DMS153 treated with DMSO at 0.1 percent for 48 hours (cell line): ENCODE measurements at regions not wholly inside any gene's neighbourhood (a gene's known extent, or its start where the extent isn't known, plus 50 kb on each side); places are given as distances from the start of the nearest gene placed in this dataset.
A peak's percentile ranks its signal among the peaks of the same experiment; 100 is the strongest.
"Not testable (repeated sequence)": the region's sequence is repeated elsewhere in the genome, so short reads cannot be mapped to it uniquely, and the experiment has no call there.

ENCODE experiments used
- DNase-seq: peaks from one replicate; lab custom pipeline; 2025; ENCODE audit not compliant: unreplicated experiment; lab: John Stamatoyannopoulos, UW

GRCh38 chr9:38259056-38259455 lies 133.4 kb upstream of the ALDH1B1 start:
- DNase-seq: no peak

- no peak for DNase-seq
Measured at GRCh38 chr9:38257626-38258215, 134.8 kb upstream of the ALDH1B1 start.

- DNase-seq: no peak
Measured at GRCh38 chr9:38256461-38256860, 136.0 kb upstream of the ALDH1B1 start.

GRCh38 chr9:38255599-38255998 lies 136.9 kb upstream of the ALDH1B1 start:
- DNase-seq: no peak

GRCh38 chr9:38254756-38255155 lies 137.7 kb upstream of the ALDH1B1 start:
- no peak for DNase-seq

GRCh38 chr9:38254151-38254550 lies 138.4 kb upstream of the ALDH1B1 start:
- DNase-seq: no peak

- no peak for DNase-seq
Measured at GRCh38 chr9:38253200-38253599, 139.3 kb upstream of the ALDH1B1 start.

GRCh38 chr9:38251036-38251860 lies 141.3 kb upstream of the ALDH1B1 start:
- DNase-seq: no peak

GRCh38 chr9:38250279-38251035 lies 142.0 kb upstream of the ALDH1B1 start:
- DNase-seq: no peak

- no peak for DNase-seq
Measured at GRCh38 chr9:38249587-38250210, 142.8 kb upstream of the ALDH1B1 start.

- no peak for DNase-seq
Measured at GRCh38 chr9:38249049-38249448, 143.5 kb upstream of the ALDH1B1 start.

GRCh38 chr9:38246833-38247232 lies 145.7 kb upstream of the ALDH1B1 start:
- DNase-seq: no peak

GRCh38 chr9:38244971-38245370 lies 147.5 kb upstream of the ALDH1B1 start:
- no peak for DNase-seq

GRCh38 chr9:38243993-38244392 lies 148.5 kb upstream of the ALDH1B1 start:
- no peak for DNase-seq

- not testable (repeated sequence) for DNase-seq
Measured at GRCh38 chr9:38242151-38242550, 150.4 kb upstream of the ALDH1B1 start.

GRCh38 chr9:38240051-38240450 lies 152.5 kb upstream of the ALDH1B1 start:
- no peak for DNase-seq

GRCh38 chr9:38235244-38235643 lies 157.3 kb upstream of the ALDH1B1 start:
- no peak for DNase-seq

- no peak for DNase-seq
Measured at GRCh38 chr9:38234479-38235170, 157.9 kb upstream of the ALDH1B1 start.

- DNase-seq: no peak
Measured at GRCh38 chr9:38233796-38234355, 158.6 kb upstream of the ALDH1B1 start.

GRCh38 chr9:38233343-38233742 lies 159.2 kb upstream of the ALDH1B1 start:
- DNase-seq: peak; percentile 46

- DNase-seq: peak; percentile 23
Measured at GRCh38 chr9:38232895-38233294, 159.6 kb upstream of the ALDH1B1 start.
